IMR-90 (cell line): ENCODE measurements at regions not wholly inside any gene's neighbourhood (a gene's known extent, or its start where the extent isn't known, plus 50 kb on each side); places are given as distances from the start of the nearest gene placed in this dataset.
A peak's percentile ranks its signal among the peaks of the same experiment; 100 is the strongest.

ENCODE experiments used
- ATAC-seq: fragments of 200-7000 bp; cut with Tn5 transposase; 2 replicates; pipeline ENCODE4 v1.9.1; 2020; ENCODE audit warnings: low read depth, mild to moderate bottlenecking, moderate library complexity
- BruUV-seq: library from RNA; stranded (reverse); fragments of 400-500 nt; replicated peaks from 2 replicates; lab custom pipeline; 2021; lab: Mats Ljungman, UMichigan
- CTCF ChIA-PET: fragments of 300-600 bp; formaldehyde crosslinking; extraction: SDS; loops from one replicate; lab custom pipeline; 2021; ENCODE audit warnings: antibody characterized with exemption; lab: Yijun Ruan, JAX
- POLR2A ChIA-PET: fragments of 300-600 bp; sonication (Branson Sonifier 250); formaldehyde crosslinking; loops from one replicate; lab custom pipeline; 2022; ENCODE audit warnings: antibody characterized with exemption; ENCODE audit not compliant: unreplicated experiment; lab: Charles Lee
- DNase-seq: peaks from one replicate; pipeline ENCODE4 v3.0.0; 2013
- H2AFZ ChIP-seq: replicated peaks from 2 replicates; pipeline ENCODE3; 2013; ENCODE audit warnings: low read length, mild to moderate bottlenecking; ENCODE audit not compliant: poor library complexity
- H2AK5ac ChIP-seq: 2 replicates; pipeline ENCODE4 v1.6.1; 2013; ENCODE audit warnings: low read depth, low read length, inconsistent platforms
- H2AK9ac ChIP-seq: replicated peaks from 2 replicates; pipeline ENCODE3; 2013; ENCODE audit warnings: mild to moderate bottlenecking, low read depth, low read length, moderate library complexity; ENCODE audit not compliant: poor library complexity
- H2BK120ac ChIP-seq: 2 replicates; pipeline ENCODE4 v1.6.1; 2013; ENCODE audit warnings: low read depth, low read length, inconsistent platforms
- H2BK15ac ChIP-seq: 3 replicates; pipeline ENCODE4 v1.6.1; 2013; ENCODE audit warnings: low read depth, low read length, inconsistent platforms
- H2BK20ac ChIP-seq: 2 replicates; pipeline ENCODE4 v1.6.1; 2013; ENCODE audit warnings: low read depth, mild to moderate bottlenecking, inconsistent platforms, low read length, moderate library complexity
- H2BK5ac ChIP-seq: 2 replicates; pipeline ENCODE4 v1.6.1; 2013; ENCODE audit warnings: mild to moderate bottlenecking, low read depth, low read length, inconsistent platforms; ENCODE audit not compliant: poor library complexity, severe bottlenecking
- H3K14ac ChIP-seq: replicated peaks from 2 replicates; pipeline ENCODE4 v1.6.1; 2013; ENCODE audit warnings: low read depth, low read length, inconsistent platforms
- H3K18ac ChIP-seq: 2 replicates; pipeline ENCODE4 v1.6.1; 2013; ENCODE audit warnings: low read depth, low read length, control low read depth
- H3K23ac ChIP-seq: 2 replicates; pipeline ENCODE4 v1.6.1; 2013; ENCODE audit warnings: low read depth, low read length, inconsistent platforms
- H3K27ac ChIP-seq: 2 replicates; pipeline ENCODE4 v1.5.1; 2013; ENCODE audit warnings: mild to moderate bottlenecking, control low read depth, low read length; ENCODE audit not compliant: insufficient read depth
- H3K27me3 ChIP-seq: 2 replicates; pipeline ENCODE4 v1.6.1; 2013; ENCODE audit warnings: low read length; ENCODE audit not compliant: control insufficient read depth, insufficient read depth
- H3K36me3 ChIP-seq: 2 replicates; pipeline ENCODE4 v1.6.1; 2013; ENCODE audit warnings: low read length, mixed read lengths; ENCODE audit not compliant: control insufficient read depth, insufficient read depth
- H3K4ac ChIP-seq: 2 replicates; pipeline ENCODE4 v1.6.1; 2013; ENCODE audit warnings: low read depth, low read length, inconsistent platforms
- H3K4me1 ChIP-seq: 2 replicates; pipeline ENCODE4 v1.6.1; 2013; ENCODE audit warnings: low read length, mixed read lengths; ENCODE audit not compliant: control insufficient read depth, insufficient read depth
- H3K4me2 ChIP-seq: 2 replicates; pipeline ENCODE4 v1.6.1; 2013; ENCODE audit warnings: low read depth, mild to moderate bottlenecking, control low read depth, low read length, moderate library complexity
- H3K4me3 ChIP-seq: 2 replicates; pipeline ENCODE4 v1.5.1; 2013; ENCODE audit warnings: low read depth, mild to moderate bottlenecking, control low read depth, low read length, moderate library complexity; ENCODE audit not compliant: insufficient read depth
- H3K56ac ChIP-seq: 2 replicates; pipeline ENCODE4 v1.6.1; 2013; ENCODE audit warnings: low read length, inconsistent platforms; ENCODE audit not compliant: insufficient read depth; ENCODE audit errors: extremely low read depth
- H3K79me1 ChIP-seq, 2 experiments: 2 replicates each; pipeline ENCODE4 v1.6.1; 2013; ENCODE audit warnings: low read length in 2 of 2, inconsistent platforms in 1 of 2, low read depth in 1 of 2
- H3K9ac ChIP-seq: 2 replicates; pipeline ENCODE4 v1.6.1; 2013; ENCODE audit warnings: low read depth, low read length, control low read depth
- H3K9me1 ChIP-seq: 2 replicates; pipeline ENCODE4 v1.6.1; 2013; ENCODE audit warnings: low read length, inconsistent platforms; ENCODE audit not compliant: insufficient read depth
- H3K9me3 ChIP-seq: 2 replicates; pipeline ENCODE4 v1.6.1; 2013; ENCODE audit warnings: low read length; ENCODE audit not compliant: control insufficient read depth, insufficient read depth
- H4K20me1 ChIP-seq: 2 replicates; pipeline ENCODE4 v1.6.1; 2013; ENCODE audit warnings: low read length, inconsistent platforms; ENCODE audit not compliant: insufficient read depth
- H4K5ac ChIP-seq: 2 replicates; pipeline ENCODE4 v1.6.1; 2013; ENCODE audit warnings: mild to moderate bottlenecking, low read depth, low read length, control low read depth
- H4K8ac ChIP-seq, 2 experiments: 2 replicates each; pipeline ENCODE4 v1.6.1; 2013; ENCODE audit warnings: low read depth in 2 of 2, low read length in 2 of 2, control low read depth in 1 of 2, inconsistent platforms in 1 of 2
- H4K91ac ChIP-seq: 2 replicates; pipeline ENCODE4 v1.6.1; 2013; ENCODE audit warnings: low read depth, low read length, inconsistent platforms; ENCODE audit not compliant: insufficient read depth
- CEBPB ChIP-seq: IDR thresholded peaks from 2 replicates; pipeline ENCODE4 v1.6.1; 2012; ENCODE audit warnings: low read depth, low read length, improper control_type of control experiment
- FOS ChIP-seq: fragments of 150-350 bp; IDR thresholded peaks from 2 replicates; pipeline ENCODE4 v1.6.1; 2016; ENCODE audit warnings: low read depth, low read length
- WGBS, 2 experiments: methylation state at CpG; one replicate each; pipeline versions ENCODE4 v1.1.5 to v1.1.7; 2013; ENCODE audit warnings: missing lambda C conversion rate in 2 of 2; ENCODE audit not compliant: insufficient read length in 1 of 2; ENCODE audit errors: extremely low coverage in 2 of 2; 5-methylcytosine and 5-hydroxymethylcytosine counted together
- dilution Hi-C: fragments of 300-500 bp; cut with HindIII; formaldehyde crosslinking; loops from one replicate; pipeline ENCODE4 v1.14.3; 2018; ENCODE audit warnings: low sequenced_read_pairs; ENCODE audit not compliant: unreplicated experiment
- in situ Hi-C: fragments of 300-500 bp; cut with MboI; formaldehyde crosslinking; loops from 3 replicates; pipeline ENCODE4 v1.14.3; 2019; ENCODE audit warnings: low sequenced_read_pairs, inconsistent platforms, mixed read lengths
- intact Hi-C: fragments of 100-400 bp; cut with micrococcal nuclease; formaldehyde crosslinking; loops from 2 replicates; pipeline ENCODE4 v1.10.0; 2022

GRCh38 chr5:74017786-74018211 is 391.8 kb downstream of the ARHGEF28 start:
- Histone ChIP-seq H3K18ac (no peak overlapping the region), H3K27ac (no peak overlapping the region), H3K9ac (no peak overlapping the region), H3K4me3 (no peak overlapping the region), H3K56ac (no peak overlapping the region), H4K91ac (no peak overlapping the region), H3K14ac (no peak overlapping the region), H3K9me1 (no peaks in the 10 kb centered on the region), H4K8ac (no peak overlapping the region), H3K4ac (no peak overlapping the region), H3K4me1 (no peaks in the 10 kb centered on the region), H3K4me2 (no peak overlapping the region), H4K5ac (no peak overlapping the region), H2BK15ac (no peak overlapping the region), H3K36me3 (no peaks in the 10 kb centered on the region), H3K23ac (no peak overlapping the region), H2BK120ac (no peak overlapping the region), H2AK5ac (no peak overlapping the region), H3K27me3 (peaks cover 18% of the 10 kb centered on the region), H4K20me1 (no peaks in the 10 kb centered on the region), H2BK20ac (no peak overlapping the region), H2AK9ac (peak overlapping the region; percentile 29), H2BK5ac (no peak overlapping the region), H2AFZ (peak overlapping the region; percentile 35), H3K79me1 (no peaks in the 10 kb centered on the region), H3K9me3 (no peaks in the 10 kb centered on the region)
- POLR2A ChIA-PET, result no interaction called here
- TF ChIP-seq FOS, result 0 out of 2 replicates have a peak, but pooled peaks have one; percentile 9
- TF ChIP-seq CEBPB, result no peak
- intact Hi-C loops, result no loop called here
- in situ Hi-C loops, result no loop called here
- dilution Hi-C loops, result no loop called here
- no TSS peak for BruUV-seq
- ATAC-seq, result peak; percentile 61; the same call in 1 of the 2 replicates
- CTCF ChIA-PET, result no interaction called here
- peak; percentile 47 for DNase-seq
- 80% methylated on average over 1 of the region's 3 CpGs; no CpG with 5 or more reads in 1 of the 2 experiments for WGBS, 2 experiments
